ENCODE measurements at regions not wholly inside any gene's neighbourhood (a gene's known extent, or its start where the extent isn't known, plus 50 kb on each side); places are given as distances from the start of the nearest gene placed in this dataset.

GRCh38 chr4:28443371-28443770 lies 1582.7 kb downstream of the STIM2 start:
- TF ChIP-seq CTCF (IDR thresholded peaks at IDR 0.05; ENCODE audit: insufficient read depth, low read depth, low read length), result no peak
- TF ChIP-seq EZH2 (IDR thresholded peaks at IDR 0.05; ENCODE audit: insufficient read depth, low read length), result no peak

All from astrocyte (in vitro differentiated cells and primary cell).